Panc1 (cell line): ENCODE measurements at regions not wholly inside any gene's neighbourhood (a gene's known extent, or its start where the extent isn't known, plus 50 kb on each side); places are given as distances from the start of the nearest gene placed in this dataset.

ENCODE experiments used
- CTCF ChIP-seq: fragments of 450-650 bp; IDR thresholded peaks from 2 replicates; pipeline ENCODE4 v1.5.1; 2017; ENCODE audit warnings: mild to moderate bottlenecking
- POLR2AphosphoS5 ChIP-seq: IDR thresholded peaks from 2 replicates; pipeline ENCODE4 v1.6.1; 2012; ENCODE audit warnings: mild to moderate bottlenecking, low read depth, low read length, moderate library complexity
- REST ChIP-seq, 2 experiments: IDR thresholded peaks; 2 replicates each; pipeline ENCODE4 v1.6.1; 2011 to 2012; ENCODE audit warnings: low read depth in 2 of 2, control low read depth in 1 of 2, low read length in 1 of 2, mild to moderate bottlenecking in 1 of 2, moderate library complexity in 1 of 2; ENCODE audit not compliant: insufficient read depth in 1 of 2
- SIN3A ChIP-seq: IDR thresholded peaks from 2 replicates; pipeline ENCODE4 v1.6.1; 2012; ENCODE audit warnings: low read depth, mild to moderate bottlenecking, low read length, moderate library complexity, borderline replicate concordance; ENCODE audit not compliant: insufficient read depth
- TCF7L2 ChIP-seq: IDR thresholded peaks from 2 replicates; pipeline ENCODE4 v1.6.1; 2011; ENCODE audit warnings: mild to moderate bottlenecking, low read depth, low read length, inconsistent platforms

- no peak for TF ChIP-seq CTCF
- TF ChIP-seq POLR2AphosphoS5: no peak
- TF ChIP-seq SIN3A: no peak
- no peak for TF ChIP-seq REST (IDR thresholded peaks at IDR 0.05; ENCODE audit: insufficient read depth in 1 of 2, low read depth in 2 of 2, low read length in 1 of 2)
- TF ChIP-seq TCF7L2: no peak
Measured at GRCh38 chr4:122259849-122260248, 107.7 kb downstream of the BLTP1 start.
